ENCODE measurements at regions not wholly inside any gene's neighbourhood (a gene's known extent, or its start where the extent isn't known, plus 50 kb on each side); places are given as distances from the start of the nearest gene placed in this dataset.

DNA sequence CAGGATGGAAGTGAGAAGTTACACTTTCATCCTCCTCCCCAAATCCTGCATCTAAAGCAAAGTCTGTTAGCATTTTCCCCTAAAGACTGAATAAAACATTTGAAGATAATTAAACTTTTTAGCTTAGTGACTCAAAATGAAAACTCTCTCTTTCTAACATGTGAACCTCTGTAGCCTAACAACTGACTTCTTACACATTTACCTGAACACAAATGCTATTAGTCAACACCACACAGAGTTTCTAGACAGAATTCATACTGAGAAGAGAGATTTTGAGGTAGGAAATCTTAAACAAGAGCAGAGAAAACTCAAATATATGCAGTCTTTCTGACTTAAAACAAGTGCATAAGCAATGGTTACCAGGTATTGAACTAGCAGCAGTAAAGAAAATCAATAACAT is 149.9 kb upstream of the SMLR1 start:
- Histone ChIP-seq H3K9me3 (no peaks in the 10 kb centered on the region), H3K27me3 (no peaks in the 10 kb centered on the region), H3K36me3 (no peaks in the 10 kb centered on the region), H3K4me3 (no peak overlapping the region), H3K27ac (peak overlapping the region; percentile 67 to 88), H3K4me1 (peaks cover 0 to 8% of the 10 kb centered on the region in 2 donors)
- DNase-seq, result no peak
- intact Hi-C loops (cut with DNase I; ENCODE audit: low total_unique reads), result no loop called here
- TF ChIP-seq, protein P1, sequence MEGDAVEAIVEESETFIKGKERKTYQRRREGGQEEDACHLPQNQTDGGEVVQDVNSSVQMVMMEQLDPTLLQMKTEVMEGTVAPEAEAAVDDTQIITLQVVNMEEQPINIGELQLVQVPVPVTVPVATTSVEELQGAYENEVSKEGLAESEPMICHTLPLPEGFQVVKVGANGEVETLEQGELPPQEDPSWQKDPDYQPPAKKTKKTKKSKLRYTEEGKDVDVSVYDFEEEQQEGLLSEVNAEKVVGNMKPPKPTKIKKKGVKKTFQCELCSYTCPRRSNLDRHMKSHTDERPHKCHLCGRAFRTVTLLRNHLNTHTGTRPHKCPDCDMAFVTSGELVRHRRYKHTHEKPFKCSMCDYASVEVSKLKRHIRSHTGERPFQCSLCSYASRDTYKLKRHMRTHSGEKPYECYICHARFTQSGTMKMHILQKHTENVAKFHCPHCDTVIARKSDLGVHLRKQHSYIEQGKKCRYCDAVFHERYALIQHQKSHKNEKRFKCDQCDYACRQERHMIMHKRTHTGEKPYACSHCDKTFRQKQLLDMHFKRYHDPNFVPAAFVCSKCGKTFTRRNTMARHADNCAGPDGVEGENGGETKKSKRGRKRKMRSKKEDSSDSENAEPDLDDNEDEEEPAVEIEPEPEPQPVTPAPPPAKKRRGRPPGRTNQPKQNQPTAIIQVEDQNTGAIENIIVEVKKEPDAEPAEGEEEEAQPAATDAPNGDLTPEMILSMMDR (IDR thresholded peaks at IDR 0.05), result no peak
- TF ChIP-seq POLR2A (IDR thresholded peaks at IDR 0.05), result no peak

DNA sequence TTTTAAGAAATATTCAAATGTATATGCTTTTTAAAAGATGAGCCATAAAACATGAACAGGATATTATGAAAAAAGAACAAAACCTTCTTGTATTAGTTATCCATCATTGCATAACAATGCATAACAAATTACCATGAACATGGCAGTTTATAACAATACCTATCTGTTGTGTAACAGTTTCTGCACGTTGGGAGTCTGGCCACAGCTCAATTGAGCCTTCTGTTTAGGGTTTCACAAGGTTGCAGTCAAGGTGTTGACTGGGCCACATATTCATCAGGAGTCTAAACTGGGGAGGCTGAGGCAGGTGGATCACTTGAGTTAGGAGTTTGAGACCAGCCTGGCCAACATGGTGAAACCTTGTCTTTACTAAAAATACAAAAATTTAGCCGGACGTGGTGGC is 149.4 kb upstream of the SMLR1 start:
- DNase-seq, result no peak
- intact Hi-C loops (cut with DNase I; ENCODE audit: low total_unique reads), result no loop called here
- Histone ChIP-seq H3K27ac (peak overlapping the region; percentile 87 to 88), H3K9me3 (no peaks in the 10 kb centered on the region), H3K4me3 (no peak overlapping the region), H3K4me1 (peaks cover 0 to 11% of the 10 kb centered on the region in 2 donors), H3K36me3 (no peaks in the 10 kb centered on the region), H3K27me3 (no peaks in the 10 kb centered on the region)
- TF ChIP-seq, protein P1 (IDR thresholded peaks at IDR 0.05), result no peak
- TF ChIP-seq POLR2A (IDR thresholded peaks at IDR 0.05), result no peak

DNA sequence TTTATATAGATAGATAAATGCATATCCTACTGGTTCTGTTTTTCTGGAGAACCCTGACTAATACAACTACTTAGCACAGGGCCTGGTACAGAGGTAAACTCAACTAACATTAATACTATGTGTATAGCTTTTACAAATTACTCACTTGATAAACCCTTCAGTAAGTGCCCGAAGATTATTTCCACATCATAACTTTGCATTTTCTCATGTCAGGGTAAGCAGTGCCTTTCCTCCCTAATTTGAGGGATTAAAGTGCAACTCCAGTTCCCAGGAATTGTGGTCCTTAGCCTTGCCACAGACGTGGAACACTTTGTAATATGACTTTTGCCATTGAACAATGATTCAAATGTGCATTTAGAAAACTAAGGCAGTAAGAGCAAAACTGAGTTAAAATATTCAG is 147.5 kb upstream of the SMLR1 start:
- Histone ChIP-seq H3K27ac (peak overlapping the region; percentile 87 to 88), H3K4me1 (peaks cover 0 to 16% of the 10 kb centered on the region in 2 donors), H3K4me3 (no peak overlapping the region), H3K27me3 (no peaks in the 10 kb centered on the region), H3K9me3 (no peaks in the 10 kb centered on the region), H3K36me3 (no peaks in the 10 kb centered on the region)
- TF ChIP-seq, protein P1 (IDR thresholded peaks at IDR 0.05), result no peak
- no peak for TF ChIP-seq POLR2A (IDR thresholded peaks at IDR 0.05)
- DNase-seq, result no peak
- intact Hi-C loops (cut with DNase I; ENCODE audit: low total_unique reads), result no loop called here

DNA sequence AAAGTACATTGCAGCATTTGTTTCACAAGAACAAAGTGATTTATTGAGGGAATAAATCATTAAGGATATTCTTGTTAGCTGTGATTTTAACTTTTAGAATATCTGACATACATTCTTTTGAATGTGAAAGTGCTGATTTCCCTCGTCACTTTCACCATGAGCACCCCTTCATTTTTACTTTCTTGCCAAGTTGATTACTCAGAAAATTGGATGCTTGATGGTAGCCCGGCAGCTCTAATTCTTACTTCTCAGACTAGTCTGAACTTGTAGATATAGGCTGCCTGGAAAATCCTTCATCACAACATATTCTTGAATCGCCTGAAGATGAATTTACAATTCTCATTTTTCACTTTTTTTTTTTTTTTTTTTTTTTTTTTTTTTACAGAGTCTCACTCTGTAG is 147.1 kb upstream of the SMLR1 start:
- intact Hi-C loops (cut with DNase I; ENCODE audit: low total_unique reads), result no loop called here
- TF ChIP-seq, protein P1 (IDR thresholded peaks at IDR 0.05), result no peak
- no peak for TF ChIP-seq POLR2A (IDR thresholded peaks at IDR 0.05)
- Histone ChIP-seq H3K4me1 (peaks cover 0 to 16% of the 10 kb centered on the region in 2 donors), H3K27me3 (no peaks in the 10 kb centered on the region), H3K36me3 (no peaks in the 10 kb centered on the region), H3K27ac (peak overlapping the region; percentile 87 to 88), H3K9me3 (no peaks in the 10 kb centered on the region), H3K4me3 (no peak overlapping the region)
- DNase-seq, result no peak

DNA sequence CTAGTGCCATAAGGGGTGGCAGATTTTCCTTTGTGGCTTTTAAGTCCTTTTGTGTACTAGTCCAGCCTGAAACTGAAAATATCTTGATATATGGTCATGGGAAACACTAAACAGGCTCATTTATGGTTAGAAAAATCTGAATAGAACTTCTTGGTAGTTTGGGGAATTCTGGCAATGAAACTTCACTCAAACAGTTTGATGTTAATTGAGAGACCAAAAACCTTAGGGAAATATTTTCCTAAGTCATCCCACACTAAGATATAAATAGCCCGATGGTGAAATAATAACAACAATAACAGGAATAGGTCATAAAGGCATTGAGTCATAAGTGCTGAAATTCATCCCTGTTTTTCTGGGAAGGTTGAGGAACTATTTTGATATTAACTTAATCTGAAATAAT is 146.2 kb upstream of the SMLR1 start:
- H3K4me3 ChIP-seq, result no peak overlapping the region
- H3K36me3 ChIP-seq, result no peaks in the 10 kb centered on the region
- intact Hi-C loops (cut with DNase I; ENCODE audit: low total_unique reads), result no loop called here
- no peaks in the 10 kb centered on the region for H3K9me3 ChIP-seq
- no peak for TF ChIP-seq POLR2A (IDR thresholded peaks at IDR 0.05)
- H3K4me1 ChIP-seq, result peaks cover 0 to 11% of the 10 kb centered on the region in 2 donors
- peak overlapping the region; percentile 87 to 88 for H3K27ac ChIP-seq
- H3K27me3 ChIP-seq, result no peaks in the 10 kb centered on the region
- DNase-seq, result no peak

DNA sequence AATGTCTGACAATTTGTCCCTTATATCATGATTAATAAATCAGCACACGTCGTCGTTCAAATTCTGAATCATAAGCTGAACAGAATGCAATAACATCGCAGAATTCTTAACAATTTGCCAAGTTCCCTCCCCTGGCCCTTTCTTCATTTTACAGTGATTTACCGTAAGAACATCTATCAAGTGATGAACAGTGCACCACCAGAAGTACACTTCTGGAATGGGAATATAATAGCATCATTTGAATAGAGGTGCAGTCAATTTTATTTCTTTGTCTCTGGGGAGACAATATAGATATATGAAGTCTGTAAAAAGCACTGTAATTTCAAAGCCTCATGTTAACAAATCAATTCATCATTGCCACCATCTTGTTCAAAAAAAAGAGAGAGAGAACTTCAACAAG is 145.1 kb upstream of the SMLR1 start:
- DNase-seq, result no peak
- Histone ChIP-seq H3K27ac (peak overlapping the region; percentile 87 to 88), H3K4me1 (peaks cover 0 to 10% of the 10 kb centered on the region in 2 donors), H3K9me3 (no peaks in the 10 kb centered on the region), H3K36me3 (no peaks in the 10 kb centered on the region), H3K4me3 (no peak overlapping the region), H3K27me3 (no peaks in the 10 kb centered on the region)
- TF ChIP-seq, protein P1 (IDR thresholded peaks at IDR 0.05), result no peak
- TF ChIP-seq POLR2A (IDR thresholded peaks at IDR 0.05), result no peak
- intact Hi-C loops (cut with DNase I; ENCODE audit: low total_unique reads), result no loop called here

All from uterus (tissue), 3 donors.